Right lobe of liver (tissue), 4 donors: ENCODE measurements at regions not wholly inside any gene's neighbourhood (a gene's known extent, or its start where the extent isn't known, plus 50 kb on each side); places are given as distances from the start of the nearest gene placed in this dataset.

Source experiments
- CTCF ChIP-seq, 4 donors: fragments of 200-600 bp in 3 of 4; fragments of 450-650 bp in 1 of 4; IDR thresholded peaks; one replicate each; pipeline versions ENCODE4 v1.5.1 to v1.8.0; 2016 to 2022; ENCODE audit warnings: antibody characterized with exemption in 4 of 4, mild to moderate bottlenecking in 2 of 4
- POLR2A ChIP-seq: fragments of 450-650 bp; IDR thresholded peaks from one replicate; pipeline ENCODE4 v1.6.1; 2017; ENCODE audit warnings: antibody characterized with exemption, mild to moderate bottlenecking
- donor health status: DM: no; HTN: no; CAD: no.
- donor health status: DM: no; HTN: no; CAD: no.
- donor health status: DM: no; HTN: yes; CAD: no.

GRCh38 chr5:96499753-96500345, 66.8 kb upstream of the PCSK1 start:
- TF ChIP-seq CTCF (IDR thresholded peaks at IDR 0.05) (no peak), POLR2A (no peak)
